K562 (cell line): ENCODE measurements at regions not wholly inside any gene's neighbourhood (a gene's known extent, or its start where the extent isn't known, plus 50 kb on each side); places are given as distances from the start of the nearest gene placed in this dataset.
A peak's percentile ranks its signal among the peaks of the same experiment; 100 is the strongest.

Experiments used
- ATAC-seq: fragments of 200-7000 bp; cut with Tn5 transposase; 3 replicates; pipeline ENCODE4 v1.9.1; 2020; ENCODE audit warnings: moderate library complexity
- BruUV-seq: library from RNA; stranded (reverse); fragments of 400-500 nt; replicated peaks from 2 replicates; lab custom pipeline; 2021; lab: Mats Ljungman, UMichigan
- CTCF ChIA-PET: fragments of 300-600 bp; formaldehyde crosslinking; extraction: SDS; loops from one replicate; lab custom pipeline; 2021; ENCODE audit warnings: low intra/inter-chr PET ratio; lab: Yijun Ruan, JAX
- POLR2A ChIA-PET: fragments of 300-600, 350-650 bp; sonication (Branson Sonifier 250); formaldehyde crosslinking; extraction: SDS; loops from one replicate; lab custom pipeline; 2021; ENCODE audit warnings: antibody characterized with exemption, inconsistent platforms; lab: Yijun Ruan, JAX
- DNase-seq, 4 experiments: peaks; one replicate each; pipeline versions ENCODE4 v3.0.0 to v3.0.0-alpha.2; 2011 to 2018; ENCODE audit warnings: low spot score in 3 of 4, mixed read lengths in 3 of 4; ENCODE audit errors: extremely low read depth in 1 of 4
- FAIRE-seq: peaks from 2 replicates; lab custom pipeline; 2011; peaks lifted over from hg19 to GRCh38; lab: Jason Lieb, UNC
- H2AFZ ChIP-seq: 2 replicates; pipeline ENCODE4 v1.6.0; 2011; ENCODE audit warnings: low read depth, low read length, control low read depth, inconsistent platforms
- H3K27ac ChIP-seq: fragments of 200-600 bp; 3 replicates; pipeline ENCODE4 v1.8.0; 2011; ENCODE audit warnings: low read depth, mild to moderate bottlenecking, control low read depth, inconsistent platforms, low read length, moderate library complexity, mixed read lengths; ENCODE audit errors: extremely low read depth
- H3K27me3 ChIP-seq, 2 experiments: fragments of 300-600 bp in 1 of 2; 2 replicates in 1 of 2; 3 replicates in 1 of 2; pipeline versions ENCODE4 v1.6.0 to v1.8.0; 2011; ENCODE audit warnings: inconsistent platforms in 2 of 2, low read length in 2 of 2, mild to moderate bottlenecking in 1 of 2, mixed read lengths in 1 of 2, moderate library complexity in 1 of 2; ENCODE audit not compliant: control insufficient read depth in 2 of 2, insufficient read depth in 2 of 2
- H3K36me3 ChIP-seq: fragments of 300-600 bp; 3 replicates; pipeline ENCODE4 v1.8.0; 2011; ENCODE audit warnings: mild to moderate bottlenecking, low read length, inconsistent platforms; ENCODE audit not compliant: control insufficient read depth, insufficient read depth
- H3K4me1 ChIP-seq, 2 experiments: fragments of 200-600 bp in 1 of 2; replicated peaks in 1 of 2; 2 replicates in 1 of 2; 3 replicates in 1 of 2; pipeline versions ENCODE4 v1.5.1 to v1.8.0; 2011; ENCODE audit warnings: inconsistent platforms in 2 of 2, low read length in 2 of 2, mild to moderate bottlenecking in 1 of 2, mixed read lengths in 1 of 2, moderate library complexity in 1 of 2; ENCODE audit not compliant: control insufficient read depth in 2 of 2, insufficient read depth in 2 of 2
- H3K4me2 ChIP-seq: 2 replicates; pipeline ENCODE4 v1.6.1; 2011; ENCODE audit warnings: low read length, control low read depth, inconsistent platforms, mixed read lengths; ENCODE audit not compliant: insufficient read depth
- H3K4me3 ChIP-seq: fragments of 200-600 bp; sonication (generic), shearing (Covaris generic); 2 replicates; pipeline ENCODE4 v1.5.1; 2016; ENCODE audit warnings: control low read depth, inconsistent platforms
- H3K79me2 ChIP-seq: fragments of 200-600 bp; 3 replicates; pipeline ENCODE4 v1.8.0; 2011; ENCODE audit warnings: low read length, inconsistent platforms; ENCODE audit not compliant: control insufficient read depth, insufficient read depth
- H3K9ac ChIP-seq, 2 experiments: 2 replicates each; pipeline versions ENCODE4 v1.6.0 to v1.6.1; 2011; ENCODE audit warnings: low read depth in 2 of 2, low read length in 2 of 2, control low read depth in 1 of 2, inconsistent platforms in 1 of 2, mild to moderate bottlenecking in 1 of 2, mixed read lengths in 1 of 2; ENCODE audit not compliant: insufficient read depth in 1 of 2
- H3K9me1 ChIP-seq: one replicate; pipeline ENCODE4 v1.6.0; 2011; ENCODE audit warnings: inconsistent platforms, mild to moderate bottlenecking, low read length, moderate library complexity; ENCODE audit not compliant: control insufficient read depth, insufficient read depth
- H3K9me3 ChIP-seq: replicated peaks from 2 replicates; pipeline ENCODE4 v1.5.1; 2011; ENCODE audit warnings: low read depth, low read length, inconsistent platforms; ENCODE audit not compliant: control insufficient read depth, insufficient read depth
- H4K20me1 ChIP-seq: replicated peaks from 2 replicates; pipeline ENCODE4 v1.6.1; 2011; ENCODE audit warnings: low read length, inconsistent platforms, mixed read lengths; ENCODE audit not compliant: control insufficient read depth, insufficient read depth
- ARID1B ChIP-seq: fragments of 450-650 bp; IDR thresholded peaks from 2 replicates; pipeline ENCODE4 v1.6.1; 2016; ENCODE audit warnings: antibody characterized with exemption, mild to moderate bottlenecking, inconsistent platforms
- CBFA2T2 ChIP-seq: fragments of 450-650 bp; conservative IDR thresholded peaks from 2 replicates; pipeline ENCODE4 v1.6.1; 2017; ENCODE audit warnings: mild to moderate bottlenecking
- CBFA2T3 ChIP-seq: fragments of 450-650 bp; IDR thresholded peaks from 2 replicates; pipeline ENCODE4 v1.6.1; 2017
- HDAC2 ChIP-seq: fragments of 450-650 bp; IDR thresholded peaks from 2 replicates; pipeline ENCODE4 v1.6.1; 2016; ENCODE audit warnings: mild to moderate bottlenecking
- HMGXB4 ChIP-seq: sonication (generic); formaldehyde crosslinking; IDR thresholded peaks from 2 replicates; pipeline ENCODE4 v1.8.1; 2023; ENCODE audit warnings: mild to moderate bottlenecking, missing genetic modification reagents
- KDM1A ChIP-seq, 2 experiments: fragments of 450-650 bp; IDR thresholded peaks; 2 replicates each; pipeline ENCODE4 v1.6.1; 2016; ENCODE audit warnings: mild to moderate bottlenecking in 2 of 2
- MEIS2 ChIP-seq: fragments of 450-650 bp; IDR thresholded peaks from 2 replicates; pipeline ENCODE4 v1.6.1; 2014; ENCODE audit warnings: mild to moderate bottlenecking; ENCODE audit not compliant: partially characterized antibody
- NCOA1 ChIP-seq: fragments of 450-650 bp; IDR thresholded peaks from 2 replicates; pipeline ENCODE4 v1.6.1; 2016; ENCODE audit warnings: low read depth
- NFE2 ChIP-seq: IDR thresholded peaks from 2 replicates; pipeline ENCODE4 v1.6.1; 2014; ENCODE audit warnings: antibody characterized with exemption, low read depth
- NFIC ChIP-seq: fragments of 450-650 bp; IDR thresholded peaks from 2 replicates; pipeline ENCODE4 v1.6.1; 2017; ENCODE audit warnings: mild to moderate bottlenecking, inconsistent platforms
- RBM25 ChIP-seq: fragments of 200-400 bp; formaldehyde crosslinking; IDR thresholded peaks from 2 replicates; pipeline ENCODE4 v1.6.1; 2018; ENCODE audit warnings: low read length, low read depth, moderate library complexity; ENCODE audit not compliant: severe bottlenecking
- TAL1 ChIP-seq: fragments of 450-650 bp; IDR thresholded peaks from 2 replicates; pipeline ENCODE4 v1.6.1; 2016; ENCODE audit warnings: mild to moderate bottlenecking
- TEAD4 ChIP-seq, 2 experiments: sonication (generic) in 1 of 2; formaldehyde crosslinking in 1 of 2; IDR thresholded peaks; 2 replicates each; pipeline versions ENCODE4 v1.6.1 to v1.8.0; 2012 to 2022; ENCODE audit warnings: borderline replicate concordance in 1 of 2, inconsistent platforms in 1 of 2, low read length in 1 of 2, mild to moderate bottlenecking in 1 of 2, missing genetic modification reagents in 1 of 2
- ZBTB17 ChIP-seq: fragments of 450-650 bp; formaldehyde crosslinking; IDR thresholded peaks from 2 replicates; pipeline ENCODE4 v1.4.0; 2020; ENCODE audit warnings: mild to moderate bottlenecking
- ZFP36 ChIP-seq: fragments of 150-350 bp; IDR thresholded peaks from 2 replicates; pipeline ENCODE4 v1.6.1; 2018; ENCODE audit warnings: low read length, low read depth; ENCODE audit not compliant: partially characterized antibody
- WGBS: fragments of 100-300 bp; shearing (Covaris generic); methylation state at CpG from one replicate; pipeline ENCODE4 v1.1.6; 2016; ENCODE audit warnings: low coverage, mixed read lengths; ENCODE audit not compliant: insufficient coverage; ENCODE audit errors: missing lambda C conversion rate; 5-methylcytosine and 5-hydroxymethylcytosine counted together
- in situ Hi-C: fragments of 300-500 bp; cut with MboI; formaldehyde crosslinking; loops from 4 replicates; pipeline ENCODE4 v1.15.0; 2018; ENCODE audit warnings: inconsistent platforms, mixed read lengths
- intact Hi-C: fragments of 100-400 bp; cut with micrococcal nuclease; formaldehyde crosslinking; loops from 2 replicates; pipeline ENCODE4 v1.14.2; 2022
- TF ChIP-seq, protein P1 (sequence below), 2 experiments: fragments of 450-650 bp; IDR thresholded peaks; 2 replicates each; pipeline ENCODE4 v1.6.1; 2016

DNA sequence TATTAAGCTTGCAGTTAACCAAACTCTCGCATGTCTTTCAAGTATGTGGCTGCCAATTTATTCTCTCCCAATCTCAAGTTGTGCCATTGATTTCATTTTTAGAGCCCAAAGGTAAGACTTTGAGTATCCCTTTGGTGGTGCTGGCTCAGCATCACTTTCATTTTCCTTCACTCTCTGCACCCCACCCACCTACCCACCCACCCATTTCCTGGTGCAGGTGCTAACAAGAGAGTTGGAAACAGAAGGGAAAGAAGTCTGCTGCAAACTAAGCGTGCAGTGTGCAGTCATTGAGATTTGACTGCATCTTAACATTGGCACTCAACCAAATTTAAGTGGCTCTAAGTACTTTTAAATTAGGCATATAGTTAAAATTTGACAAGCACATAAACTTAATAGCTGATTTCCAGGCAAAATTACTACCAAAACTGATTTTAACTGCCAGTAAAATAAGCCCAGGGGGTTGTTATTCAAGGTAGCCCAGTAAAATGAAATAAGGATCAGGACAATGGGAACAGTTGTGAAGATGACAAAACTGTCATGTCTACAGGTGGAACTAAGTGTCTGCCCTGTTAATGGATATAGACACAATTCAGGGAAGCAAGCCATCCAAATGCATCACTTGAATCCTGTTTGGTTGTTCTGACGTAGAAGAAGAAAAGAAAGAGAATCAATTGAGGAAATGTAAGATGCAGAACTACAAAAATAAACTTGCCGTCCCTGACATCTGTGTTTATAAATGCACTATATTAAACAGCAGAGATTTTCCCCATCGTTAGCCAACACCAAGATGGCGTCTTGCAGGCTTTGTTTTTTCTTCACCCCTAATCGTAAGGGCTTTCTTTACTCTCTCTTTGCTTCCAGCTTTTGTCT, 184.2 kb downstream of the KDR start (continued):
- TF ChIP-seq ARID1B (no peak), ZBTB17 (CRISPR knock-in tag) (no peak)

DNA sequence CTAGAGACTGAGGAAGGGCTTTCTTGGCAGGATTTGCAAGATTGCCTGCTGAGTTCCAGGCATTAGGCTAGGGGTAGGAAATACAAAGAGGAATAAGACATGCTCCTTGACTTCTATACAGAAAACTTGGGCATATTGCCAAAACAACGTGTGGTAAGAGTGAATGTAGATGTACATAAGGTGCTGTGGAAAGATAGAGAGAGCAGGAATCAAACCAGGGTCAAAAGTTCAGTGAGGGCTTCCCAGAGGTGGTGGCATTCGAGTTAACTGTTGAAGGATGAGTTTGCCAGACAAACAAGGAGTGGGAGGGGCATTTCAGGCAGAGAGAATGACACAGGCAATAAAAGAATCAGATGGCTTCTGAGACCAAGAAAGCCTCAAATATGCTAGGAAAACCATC, 187.9 kb downstream of the KDR start:
- ChIA-PET CTCF (no interaction called here), POLR2A (no interaction called here)
- BruUV-seq, result no TSS peak
- no peaks in the 10 kb centered on the region for H3K79me2 ChIP-seq
- H3K4me1 ChIP-seq, result no peaks in the 10 kb centered on the region; a peak in 1 of 5 replicates
- H2AFZ ChIP-seq, result no peak overlapping the region
- H3K9me1 ChIP-seq, result no peaks in the 10 kb centered on the region
- no peaks in the 10 kb centered on the region for H3K9me3 ChIP-seq
- no peak overlapping the region for H3K9ac ChIP-seq
- ATAC-seq (peak; percentile 65), FAIRE-seq (peak; percentile 62), DNase-seq (peak in 2 of 4 experiments; percentile 7 to 53)
- H4K20me1 ChIP-seq, result no peaks in the 10 kb centered on the region
- H3K4me2 ChIP-seq, result no peak overlapping the region
- H3K36me3 ChIP-seq, result no peaks in the 10 kb centered on the region
- no peak overlapping the region for H3K27ac ChIP-seq
- 0% methylated on average over 2 of the region's 2 CpGs for WGBS
- no peak overlapping the region for H3K4me3 ChIP-seq
- in situ Hi-C loops, result no loop called here
- H3K27me3 ChIP-seq, result no peaks in the 10 kb centered on the region; a peak in 2 of 5 replicates
- intact Hi-C loops, result no loop called here
- TF ChIP-seq NFE2 (0 out of 2 replicates have a peak, but pooled peaks have one; percentile 10), ZFP36 (peak; percentile 95), HMGXB4 (CRISPR knock-in tag) (no peak), MEIS2 (peak; percentile 47), CBFA2T3 (peak; percentile 82), ARID1B (peak; percentile 60), NCOA1 (no peak), TAL1 (peak; percentile 54), KDM1A (IDR thresholded peaks at IDR 0.05) (peak; percentile 71; a peak in 3 of 4 replicates), NFIC (peak; percentile 90), CBFA2T2 (peak; percentile 63), RBM25 (peak; percentile 25), TEAD4 (IDR thresholded peaks at IDR 0.05; ENCODE audit: low read length) (peak; percentile 70), TEAD4 (CRISPR knock-in tag; IDR thresholded peaks at IDR 0.05; ENCODE audit: borderline replicate concordance) (no peak), HDAC2 (no peak)
- TF ChIP-seq, protein P1, sequence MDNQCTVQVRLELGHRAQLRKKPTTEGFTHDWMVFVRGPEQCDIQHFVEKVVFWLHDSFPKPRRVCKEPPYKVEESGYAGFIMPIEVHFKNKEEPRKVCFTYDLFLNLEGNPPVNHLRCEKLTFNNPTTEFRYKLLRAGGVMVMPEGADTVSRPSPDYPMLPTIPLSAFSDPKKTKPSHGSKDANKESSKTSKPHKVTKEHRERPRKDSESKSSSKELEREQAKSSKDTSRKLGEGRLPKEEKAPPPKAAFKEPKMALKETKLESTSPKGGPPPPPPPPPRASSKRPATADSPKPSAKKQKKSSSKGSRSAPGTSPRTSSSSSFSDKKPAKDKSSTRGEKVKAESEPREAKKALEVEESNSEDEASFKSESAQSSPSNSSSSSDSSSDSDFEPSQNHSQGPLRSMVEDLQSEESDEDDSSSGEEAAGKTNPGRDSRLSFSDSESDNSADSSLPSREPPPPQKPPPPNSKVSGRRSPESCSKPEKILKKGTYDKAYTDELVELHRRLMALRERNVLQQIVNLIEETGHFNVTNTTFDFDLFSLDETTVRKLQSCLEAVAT (IDR thresholded peaks at IDR 0.05), result no peak
